WTC11 (cell line): ENCODE measurements at regions not wholly inside any gene's neighbourhood (a gene's known extent, or its start where the extent isn't known, plus 50 kb on each side); places are given as distances from the start of the nearest gene placed in this dataset.

Source experiments
- ATF6 ChIP-seq: sonication (generic); formaldehyde crosslinking; IDR thresholded peaks from 2 replicates; pipeline ENCODE4 v1.8.1; 2023; ENCODE audit warnings: mild to moderate bottlenecking, missing genetic modification reagents
- CTCF ChIP-seq: fragments of 200-600 bp; IDR thresholded peaks from 2 replicates; pipeline ENCODE4 v1.8.0; 2022; ENCODE audit warnings: antibody characterized with exemption
- GABPB1 ChIP-seq: sonication (generic); formaldehyde crosslinking; IDR thresholded peaks from 2 replicates; pipeline ENCODE4 v1.8.1; 2023; ENCODE audit warnings: mild to moderate bottlenecking, missing genetic modification reagents
- MAX ChIP-seq: sonication (generic); formaldehyde crosslinking; IDR thresholded peaks from 2 replicates; pipeline ENCODE4 v1.8.0; 2022; ENCODE audit warnings: mild to moderate bottlenecking, missing genetic modification reagents
- NFE2L1 ChIP-seq: sonication (generic); formaldehyde crosslinking; IDR thresholded peaks from 2 replicates; pipeline ENCODE4 v1.8.1; 2023; ENCODE audit warnings: missing genetic modification reagents
- RELA ChIP-seq: sonication (generic); formaldehyde crosslinking; IDR thresholded peaks from 2 replicates; pipeline ENCODE4 v1.8.1; 2022; ENCODE audit warnings: missing genetic modification reagents, mild to moderate bottlenecking, borderline replicate concordance
- USF2 ChIP-seq: sonication (generic); formaldehyde crosslinking; IDR thresholded peaks from 2 replicates; pipeline ENCODE4 v1.8.1; 2023; ENCODE audit warnings: mild to moderate bottlenecking, missing genetic modification reagents, moderate library complexity
- ZNF138 ChIP-seq: sonication (generic); formaldehyde crosslinking; conservative IDR thresholded peaks from 2 replicates; pipeline ENCODE4 v1.8.1; 2022; ENCODE audit warnings: mild to moderate bottlenecking, moderate library complexity, missing genetic modification reagents
- ZNF671 ChIP-seq: fragments of 250-450 bp; sonication (Bioruptor Pico); IDR thresholded peaks from 2 replicates; pipeline ENCODE4 v1.8.0; 2021; ENCODE audit warnings: mild to moderate bottlenecking

GRCh38 chr2:153417077-153417476, 61.5 kb downstream of the RPRM start:
- no peak for TF ChIP-seq CTCF
- TF ChIP-seq MAX (CRISPR knock-in tag) = no peak
- TF ChIP-seq USF2 (CRISPR knock-in tag) = no peak
- TF ChIP-seq ZNF138 (CRISPR knock-in tag) = no peak
- TF ChIP-seq RELA (CRISPR knock-in tag) = no peak
- no peak for TF ChIP-seq GABPB1
- no peak for TF ChIP-seq NFE2L1 (CRISPR knock-in tag)
- no peak for TF ChIP-seq ZNF671 (CRISPR knock-in tag)
- TF ChIP-seq ATF6 (CRISPR knock-in tag) = no peak
